ENCODE measurements at regions not wholly inside any gene's neighbourhood (a gene's known extent, or its start where the extent isn't known, plus 50 kb on each side); places are given as distances from the start of the nearest gene placed in this dataset.
"Not testable (repeated sequence)": the region's sequence is repeated elsewhere in the genome, so short reads cannot be mapped to it uniquely, and the experiment has no call there.

- peak; percentile 39 for DNase-seq (ENCODE audit: low read depth)
Observed at GRCh38 chr14:77985211-77985615, 185.0 kb upstream of the NRXN3 start.

GRCh38 chr14:77986773-77987172, 183.4 kb upstream of the NRXN3 start:
- no peak for DNase-seq (ENCODE audit: low read depth)

- DNase-seq (ENCODE audit: low read depth): peak; percentile 71
Observed at GRCh38 chr14:77988096-77988870, 181.9 kb upstream of the NRXN3 start.

- peak; percentile 96 for DNase-seq (ENCODE audit: low read depth)
Observed at GRCh38 chr14:77988970-77989369, 181.2 kb upstream of the NRXN3 start.

GRCh38 chr14:77989441-77989991, 180.7 kb upstream of the NRXN3 start:
- no peak for DNase-seq (ENCODE audit: low read depth)

- DNase-seq (ENCODE audit: low read depth): no peak
Observed at GRCh38 chr14:77990337-77990736, 179.8 kb upstream of the NRXN3 start.

- DNase-seq (ENCODE audit: low read depth): peak; percentile 51
Observed at GRCh38 chr14:77991128-77991772, 178.9 kb upstream of the NRXN3 start.

- peak; percentile 97 for DNase-seq (ENCODE audit: low read depth)
Observed at GRCh38 chr14:78005325-78005724, 164.8 kb upstream of the NRXN3 start.

- DNase-seq (ENCODE audit: low read depth): peak; percentile 68
Observed at GRCh38 chr14:78007160-78007559, 163.0 kb upstream of the NRXN3 start.

GRCh38 chr14:78010688-78011087, 159.5 kb upstream of the NRXN3 start:
- DNase-seq (ENCODE audit: low read depth): peak; percentile 94

GRCh38 chr14:78013911-78014310, 156.3 kb upstream of the NRXN3 start:
- DNase-seq (ENCODE audit: low read depth): not testable (repeated sequence)

- peak; percentile 39 for DNase-seq (ENCODE audit: low read depth)
Observed at GRCh38 chr14:78016532-78016931, 153.6 kb upstream of the NRXN3 start.

- DNase-seq (ENCODE audit: low read depth): no peak
Observed at GRCh38 chr14:78018283-78018682, 151.9 kb upstream of the NRXN3 start.

- DNase-seq (ENCODE audit: low read depth): peak; percentile 44
Observed at GRCh38 chr14:78022059-78022458, 148.1 kb upstream of the NRXN3 start.

- no peak for DNase-seq (ENCODE audit: low read depth)
Observed at GRCh38 chr14:78023112-78023511, 147.1 kb upstream of the NRXN3 start.

- DNase-seq (ENCODE audit: low read depth): no peak
Observed at GRCh38 chr14:78028471-78028870, 141.7 kb upstream of the NRXN3 start.

GRCh38 chr14:78029601-78030372, 140.4 kb upstream of the NRXN3 start:
- no peak for DNase-seq (ENCODE audit: low read depth)

GRCh38 chr14:78043349-78043748, 126.8 kb upstream of the NRXN3 start:
- DNase-seq (ENCODE audit: low read depth): no peak

GRCh38 chr14:78048120-78048519, 122.1 kb upstream of the NRXN3 start:
- DNase-seq (ENCODE audit: low read depth): no peak

GRCh38 chr14:78056890-78057289, 113.3 kb upstream of the NRXN3 start:
- not testable (repeated sequence) for DNase-seq (ENCODE audit: low read depth)

- no peak for DNase-seq (ENCODE audit: low read depth)
Observed at GRCh38 chr14:78070344-78070743, 99.8 kb upstream of the NRXN3 start.

GRCh38 chr14:78071016-78071549, 99.1 kb upstream of the NRXN3 start:
- peak; percentile 23 for DNase-seq (ENCODE audit: low read depth)

Measured in renal cortical epithelial cell (primary cell).